ENCODE measurements at regions not wholly inside any gene's neighbourhood (a gene's known extent, or its start where the extent isn't known, plus 50 kb on each side); places are given as distances from the start of the nearest gene placed in this dataset.
"Not testable (repeated sequence)": the region's sequence is repeated elsewhere in the genome, so short reads cannot be mapped to it uniquely, and the experiment has no call there.

DNA sequence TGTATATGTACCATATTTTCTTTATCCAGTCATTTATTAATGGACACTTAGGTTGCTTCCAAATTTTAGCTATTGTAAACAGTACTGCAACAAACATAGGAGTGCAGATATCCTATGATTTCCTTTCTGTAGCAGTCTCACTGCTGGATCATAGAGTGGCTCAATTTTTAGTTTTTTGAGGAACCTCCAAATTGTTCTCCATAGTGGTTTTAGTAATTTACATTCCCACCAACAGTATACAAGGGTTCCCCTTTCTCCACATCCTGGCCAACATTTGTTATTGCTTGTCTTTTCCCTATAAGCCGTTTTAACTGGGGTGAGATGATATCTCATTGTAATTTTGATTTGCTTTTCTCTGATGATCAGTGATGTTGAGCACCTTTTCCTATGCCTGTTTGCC is 114.3 kb downstream of the TMEM17 start:
- Histone ChIP-seq H3K27me3 (no peaks in the 10 kb centered on the region), H3K9me3 (no peaks in the 10 kb centered on the region), H3K36me3 (no peaks in the 10 kb centered on the region), H3K4me3 (no peak overlapping the region), H3K4me1 (no peaks in the 10 kb centered on the region), H3K27ac (no peak overlapping the region)
- no peak for DNase-seq (ENCODE audit: low spot score in 2 of 2)
- no peak for TF ChIP-seq POLR2A (IDR thresholded peaks at IDR 0.05)
- intact Hi-C loops (cut with DNase I; ENCODE audit: low total_unique reads) = no loop called here

DNA sequence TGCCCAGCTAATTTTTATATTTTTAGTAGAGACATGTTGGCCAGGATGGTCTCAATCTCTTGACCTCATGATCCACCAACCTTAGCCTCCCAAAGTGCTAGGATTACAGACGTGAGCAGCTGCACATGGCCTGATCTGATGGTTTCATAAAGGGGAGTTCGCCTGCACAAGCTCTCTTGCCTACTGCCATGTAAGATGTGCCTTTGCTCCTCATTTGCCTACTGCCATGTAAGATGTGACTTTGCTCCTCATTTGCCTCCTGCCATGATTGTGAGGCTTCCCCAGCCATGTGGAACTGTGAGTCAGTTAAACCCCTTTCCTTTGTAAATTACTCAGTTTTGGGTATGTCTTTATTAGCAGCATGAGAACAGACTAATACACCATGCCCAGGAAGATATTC is 119.6 kb downstream of the TMEM17 start:
- H3K4me3 ChIP-seq; H3K9me3 ChIP-seq; H3K36me3 ChIP-seq; DNase-seq (ENCODE audit: low spot score in 2 of 2); H3K27ac ChIP-seq; H3K4me1 ChIP-seq; intact Hi-C loops (cut with DNase I; ENCODE audit: low total_unique reads); H3K27me3 ChIP-seq: not testable (repeated sequence)

DNA sequence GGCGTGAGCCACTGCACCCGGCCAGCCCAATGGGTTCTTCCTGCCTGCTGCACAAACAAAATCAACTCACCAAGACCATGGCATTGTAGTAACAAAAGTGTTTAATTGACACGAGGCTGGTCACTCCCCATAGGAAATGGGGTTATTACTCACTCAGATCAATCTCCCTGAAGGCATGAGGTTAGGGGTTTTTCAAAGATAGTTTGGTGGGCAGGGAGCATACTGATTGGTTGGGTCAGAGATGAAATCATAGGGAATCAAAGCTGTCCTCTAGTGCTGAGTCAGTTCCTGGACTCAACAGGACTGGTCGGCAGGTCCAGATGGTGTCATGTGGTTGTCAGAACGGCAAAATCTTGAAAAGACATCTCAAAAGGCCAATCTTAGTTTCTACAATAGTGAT is 122.1 kb downstream of the TMEM17 start:
- no peaks in the 10 kb centered on the region for H3K9me3 ChIP-seq
- DNase-seq (ENCODE audit: low spot score in 2 of 2) = no peak
- H3K36me3 ChIP-seq = no peaks in the 10 kb centered on the region
- H3K4me1 ChIP-seq = no peaks in the 10 kb centered on the region
- H3K27ac ChIP-seq = no peak overlapping the region
- no peak overlapping the region for H3K4me3 ChIP-seq
- H3K27me3 ChIP-seq = no peaks in the 10 kb centered on the region
- TF ChIP-seq, protein P1, sequence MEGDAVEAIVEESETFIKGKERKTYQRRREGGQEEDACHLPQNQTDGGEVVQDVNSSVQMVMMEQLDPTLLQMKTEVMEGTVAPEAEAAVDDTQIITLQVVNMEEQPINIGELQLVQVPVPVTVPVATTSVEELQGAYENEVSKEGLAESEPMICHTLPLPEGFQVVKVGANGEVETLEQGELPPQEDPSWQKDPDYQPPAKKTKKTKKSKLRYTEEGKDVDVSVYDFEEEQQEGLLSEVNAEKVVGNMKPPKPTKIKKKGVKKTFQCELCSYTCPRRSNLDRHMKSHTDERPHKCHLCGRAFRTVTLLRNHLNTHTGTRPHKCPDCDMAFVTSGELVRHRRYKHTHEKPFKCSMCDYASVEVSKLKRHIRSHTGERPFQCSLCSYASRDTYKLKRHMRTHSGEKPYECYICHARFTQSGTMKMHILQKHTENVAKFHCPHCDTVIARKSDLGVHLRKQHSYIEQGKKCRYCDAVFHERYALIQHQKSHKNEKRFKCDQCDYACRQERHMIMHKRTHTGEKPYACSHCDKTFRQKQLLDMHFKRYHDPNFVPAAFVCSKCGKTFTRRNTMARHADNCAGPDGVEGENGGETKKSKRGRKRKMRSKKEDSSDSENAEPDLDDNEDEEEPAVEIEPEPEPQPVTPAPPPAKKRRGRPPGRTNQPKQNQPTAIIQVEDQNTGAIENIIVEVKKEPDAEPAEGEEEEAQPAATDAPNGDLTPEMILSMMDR (IDR thresholded peaks at IDR 0.05) = no peak
- TF ChIP-seq POLR2A (IDR thresholded peaks at IDR 0.05) (no peak), POLR2AphosphoS5 (IDR thresholded peaks at IDR 0.05) (no peak)
- intact Hi-C loops (cut with DNase I; ENCODE audit: low total_unique reads) = no loop called here

DNA sequence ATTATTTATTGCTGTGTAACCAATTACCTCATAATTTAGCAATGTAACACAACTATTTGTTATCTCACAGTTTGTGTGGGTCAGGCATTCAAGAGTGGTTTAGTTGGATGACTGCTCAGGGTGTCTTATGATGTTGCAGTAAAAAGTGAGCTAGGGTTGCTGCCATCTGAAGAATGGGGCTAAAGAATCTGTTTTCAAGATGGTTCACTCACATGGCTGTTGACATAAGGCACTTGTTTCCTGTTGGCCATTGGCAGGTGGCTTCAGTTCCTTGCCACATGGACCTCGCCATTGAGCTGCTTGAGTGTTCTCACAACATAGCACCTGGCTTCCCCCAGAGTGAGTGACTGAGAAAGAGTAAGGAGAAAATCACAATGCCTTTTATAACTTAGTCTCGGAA is 123.2 kb downstream of the TMEM17 start:
- no peaks in the 10 kb centered on the region for H3K36me3 ChIP-seq
- no peaks in the 10 kb centered on the region for H3K4me1 ChIP-seq
- H3K9me3 ChIP-seq = no peaks in the 10 kb centered on the region
- H3K4me3 ChIP-seq = no peak overlapping the region
- TF ChIP-seq, protein P1 (IDR thresholded peaks at IDR 0.05) = no peak
- TF ChIP-seq POLR2A (IDR thresholded peaks at IDR 0.05) (no peak), POLR2AphosphoS5 (IDR thresholded peaks at IDR 0.05) (no peak)
- intact Hi-C loops (cut with DNase I; ENCODE audit: low total_unique reads) = no loop called here
- H3K27ac ChIP-seq = no peak overlapping the region
- DNase-seq (ENCODE audit: low spot score in 2 of 2) = no peak
- H3K27me3 ChIP-seq = no peaks in the 10 kb centered on the region

DNA sequence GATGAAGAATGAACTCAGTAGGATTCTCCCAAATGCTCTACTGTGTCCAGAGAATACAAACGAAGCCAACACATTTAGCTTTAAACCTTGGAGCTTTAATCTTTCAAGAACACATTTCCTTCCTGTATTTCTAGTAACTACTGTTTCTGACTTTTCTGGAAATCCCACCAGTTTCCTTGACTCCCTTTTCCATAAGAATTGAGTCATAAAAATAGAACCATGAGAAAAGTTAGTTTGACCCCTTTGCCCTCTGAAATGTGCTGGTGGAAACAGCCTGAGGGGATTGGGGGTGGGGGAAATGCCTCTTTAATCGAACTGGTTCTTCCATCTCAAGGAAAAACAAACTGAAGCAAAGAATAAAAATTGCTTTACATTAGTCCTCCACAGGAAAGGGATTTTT is 123.9 kb downstream of the TMEM17 start:
- Histone ChIP-seq H3K27ac (no peak overlapping the region), H3K9me3 (no peaks in the 10 kb centered on the region), H3K36me3 (no peaks in the 10 kb centered on the region), H3K4me1 (no peaks in the 10 kb centered on the region), H3K4me3 (no peak overlapping the region), H3K27me3 (no peaks in the 10 kb centered on the region)
- TF ChIP-seq POLR2AphosphoS5 (IDR thresholded peaks at IDR 0.05) (no peak), POLR2A (IDR thresholded peaks at IDR 0.05) (no peak)
- TF ChIP-seq, protein P1 (IDR thresholded peaks at IDR 0.05) = no peak
- DNase-seq (ENCODE audit: low spot score in 2 of 2) = no peak
- intact Hi-C loops (cut with DNase I; ENCODE audit: low total_unique reads) = no loop called here

DNA sequence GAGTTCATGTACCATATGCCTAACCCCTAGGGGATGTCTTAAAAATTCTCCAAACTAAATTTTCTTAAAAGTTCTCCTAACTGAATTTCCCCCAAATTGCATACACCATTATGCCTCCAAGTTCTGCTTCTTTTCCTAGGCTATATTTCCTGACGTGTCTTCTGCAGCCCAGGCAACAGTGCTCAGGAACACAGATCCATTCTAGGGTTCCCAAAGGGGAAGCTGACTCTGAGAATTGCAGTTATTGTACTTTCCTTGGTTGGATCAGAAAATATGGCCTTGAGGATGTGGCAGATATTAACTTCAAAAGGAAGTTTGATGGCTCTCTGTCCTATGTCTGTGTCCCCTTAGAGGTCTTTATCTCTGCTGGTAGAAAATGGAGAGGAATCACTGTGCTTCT is 124.3 kb downstream of the TMEM17 start:
- DNase-seq (ENCODE audit: low spot score in 2 of 2) = no peak
- Histone ChIP-seq H3K27me3 (no peaks in the 10 kb centered on the region), H3K27ac (no peak overlapping the region), H3K36me3 (no peaks in the 10 kb centered on the region), H3K4me1 (no peaks in the 10 kb centered on the region), H3K4me3 (no peak overlapping the region), H3K9me3 (no peaks in the 10 kb centered on the region)
- TF ChIP-seq POLR2A (IDR thresholded peaks at IDR 0.05) (no peak), POLR2AphosphoS5 (IDR thresholded peaks at IDR 0.05) (no peak)
- TF ChIP-seq, protein P1 (IDR thresholded peaks at IDR 0.05) = no peak
- intact Hi-C loops (cut with DNase I; ENCODE audit: low total_unique reads) = no loop called here

Measured in breast epithelium (tissue), 4 donors.